ENCODE measurements at regions not wholly inside any gene's neighbourhood (a gene's known extent, or its start where the extent isn't known, plus 50 kb on each side); places are given as distances from the start of the nearest gene placed in this dataset.

GRCh38 chr13:43981091-43981490, 101.4 kb downstream of the LACC1 start:
- Histone ChIP-seq H3K36me3 (no peaks in the 10 kb centered on the region), H3K4me1 (peaks cover 9 to 11% of the 10 kb centered on the region in 2 donors), H3K9me3 (no peaks in the 10 kb centered on the region), H3K27me3 (no peaks in the 10 kb centered on the region), H3K4me3 (no peak overlapping the region), H3K27ac (no peak overlapping the region)
- intact Hi-C loops (cut with DNase I; ENCODE audit: low total_unique reads): loop anchor here (5.0 kb wide), 1 partner anchor 36 kb away; no protein-coding TSS in a partner anchor
- TF ChIP-seq CTCF (IDR thresholded peaks at IDR 0.05 in 4 of 5, conservative IDR thresholded peaks at IDR 0.05 in 1 of 5) (no peak), POLR2A (IDR thresholded peaks at IDR 0.05) (no peak)
- no peak for DNase-seq
- no peak for ATAC-seq
- in situ Hi-C loops (cut with MboI; ENCODE audit: low sequenced_read_pairs in 4 of 4): no loop called here

GRCh38 chr13:43981512-43982301, 102.0 kb downstream of the LACC1 start:
- Histone ChIP-seq H3K27ac (no peak overlapping the region), H3K36me3 (no peaks in the 10 kb centered on the region), H3K4me1 (peaks cover 9 to 11% of the 10 kb centered on the region in 2 donors), H3K27me3 (no peaks in the 10 kb centered on the region), H3K4me3 (no peak overlapping the region), H3K9me3 (no peaks in the 10 kb centered on the region)
- TF ChIP-seq CTCF (IDR thresholded peaks at IDR 0.05 in 4 of 5, conservative IDR thresholded peaks at IDR 0.05 in 1 of 5) (no peak), POLR2A (IDR thresholded peaks at IDR 0.05) (no peak)
- in situ Hi-C loops (cut with MboI; ENCODE audit: low sequenced_read_pairs in 4 of 4) (no loop called here), intact Hi-C loops (cut with DNase I; ENCODE audit: low total_unique reads) (loop anchor here (5.0 kb wide), 1 partner anchor 36 kb away; no protein-coding TSS in a partner anchor)
- no peak for ATAC-seq
- DNase-seq: no peak

GRCh38 chr13:43983373-43983772, 103.7 kb downstream of the LACC1 start:
- no peak overlapping the region for H3K4me3 ChIP-seq
- ATAC-seq (no peak), DNase-seq (no peak)
- in situ Hi-C loops (cut with MboI; ENCODE audit: low sequenced_read_pairs in 4 of 4): no loop called here
- intact Hi-C loops (cut with DNase I; ENCODE audit: low total_unique reads): loop anchor here (5.0 kb wide), 1 partner anchor 34 kb away; no protein-coding TSS in a partner anchor
- no peaks in the 10 kb centered on the region for H3K27me3 ChIP-seq
- H3K27ac ChIP-seq: no peak overlapping the region
- H3K4me1 ChIP-seq: peaks cover 9 to 11% of the 10 kb centered on the region in 2 donors
- TF ChIP-seq CTCF (IDR thresholded peaks at IDR 0.05 in 4 of 5, conservative IDR thresholded peaks at IDR 0.05 in 1 of 5): no peak
- no peak for TF ChIP-seq POLR2A (IDR thresholded peaks at IDR 0.05)
- H3K36me3 ChIP-seq: no peaks in the 10 kb centered on the region
- no peaks in the 10 kb centered on the region for H3K9me3 ChIP-seq

- intact Hi-C loops (cut with DNase I; ENCODE audit: low total_unique reads): loop anchor here (5.0 kb wide), 1 partner anchor 33 kb away; no protein-coding TSS in a partner anchor
- H3K9me3 ChIP-seq: no peaks in the 10 kb centered on the region
- no peaks in the 10 kb centered on the region for H3K27me3 ChIP-seq
- DNase-seq (no peak), ATAC-seq (no peak)
- in situ Hi-C loops (cut with MboI; ENCODE audit: low sequenced_read_pairs in 4 of 4): no loop called here
- no peaks in the 10 kb centered on the region for H3K36me3 ChIP-seq
- TF ChIP-seq POLR2A (IDR thresholded peaks at IDR 0.05) (no peak), CTCF (IDR thresholded peaks at IDR 0.05 in 4 of 5, conservative IDR thresholded peaks at IDR 0.05 in 1 of 5) (no peak)
- no peak overlapping the region for H3K4me3 ChIP-seq
- peaks cover 3 to 6% of the 10 kb centered on the region in 2 donors for H3K4me1 ChIP-seq
- no peak overlapping the region for H3K27ac ChIP-seq
Measured at GRCh38 chr13:43984292-43984691, 104.6 kb downstream of the LACC1 start.
